SK-N-SH treated with all-trans-retinoic acid at 6 μM for 48 hours (cell line): ENCODE measurements at regions not wholly inside any gene's neighbourhood (a gene's known extent, or its start where the extent isn't known, plus 50 kb on each side); places are given as distances from the start of the nearest gene placed in this dataset.

ENCODE experiments used
- ARNTL ChIP-seq: fragments of 450-650 bp; formaldehyde crosslinking; IDR thresholded peaks from 2 replicates; pipeline ENCODE4 v1.5.0; 2020; ENCODE audit warnings: low read depth, mild to moderate bottlenecking, moderate library complexity, borderline replicate concordance
- CSDC2 ChIP-seq: fragments of 250-450 bp; sonication (Bioruptor Pico); IDR thresholded peaks from 2 replicates; pipeline ENCODE4 v1.5.0; 2020; ENCODE audit warnings: mild to moderate bottlenecking, moderate library complexity
- OSR1 ChIP-seq: fragments of 250-450 bp; sonication (Bioruptor Pico); IDR thresholded peaks from 2 replicates; pipeline ENCODE4 v1.8.0; 2022; ENCODE audit warnings: moderate library complexity, mild to moderate bottlenecking, inconsistent platforms
- PATZ1 ChIP-seq: fragments of 250-450 bp; sonication (Bioruptor Pico); IDR thresholded peaks from 2 replicates; pipeline ENCODE4 v1.8.0; 2020; ENCODE audit warnings: mild to moderate bottlenecking, moderate library complexity, borderline replicate concordance
- ZFP30 ChIP-seq: fragments of 450-650 bp; formaldehyde crosslinking; IDR thresholded peaks from 2 replicates; pipeline ENCODE4 v1.5.0; 2022; ENCODE audit warnings: mild to moderate bottlenecking, moderate library complexity

- no peak for TF ChIP-seq ARNTL
- no peak for TF ChIP-seq PATZ1 (CRISPR knock-in tag)
- no peak for TF ChIP-seq OSR1 (CRISPR knock-in tag)
- no peak for TF ChIP-seq ZFP30 (CRISPR knock-in tag)
- no peak for TF ChIP-seq CSDC2 (CRISPR knock-in tag)
Measured at GRCh38 chr3:72418856-72419255, 429.4 kb downstream of the SHQ1 start.
